ENCODE measurements at regions not wholly inside any gene's neighbourhood (a gene's known extent, or its start where the extent isn't known, plus 50 kb on each side); places are given as distances from the start of the nearest gene placed in this dataset.

DNA sequence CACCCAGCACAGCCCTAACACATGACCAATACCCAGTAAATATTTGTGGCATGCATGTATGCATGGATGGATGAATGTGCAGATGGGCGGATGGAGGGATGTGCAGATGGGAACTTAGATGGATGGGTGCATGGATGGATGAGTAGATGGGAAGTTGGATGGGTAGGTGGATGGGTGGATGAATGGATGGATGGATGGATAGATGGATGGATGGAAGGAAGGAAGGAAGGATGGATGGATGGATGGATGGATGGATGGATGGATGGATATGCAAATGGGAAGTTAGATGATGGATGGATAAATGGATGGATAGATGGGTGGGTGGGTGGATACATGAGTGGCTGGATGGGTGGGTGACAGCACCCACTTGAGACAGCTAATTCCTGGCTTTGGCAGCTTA lies 193.2 kb upstream of the TNRC6C start (continued):
- TF ChIP-seq ZSCAN21 (CRISPR knock-in tag; IDR thresholded peaks at IDR 0.05; ENCODE audit: borderline replicate concordance), result no peak

DNA sequence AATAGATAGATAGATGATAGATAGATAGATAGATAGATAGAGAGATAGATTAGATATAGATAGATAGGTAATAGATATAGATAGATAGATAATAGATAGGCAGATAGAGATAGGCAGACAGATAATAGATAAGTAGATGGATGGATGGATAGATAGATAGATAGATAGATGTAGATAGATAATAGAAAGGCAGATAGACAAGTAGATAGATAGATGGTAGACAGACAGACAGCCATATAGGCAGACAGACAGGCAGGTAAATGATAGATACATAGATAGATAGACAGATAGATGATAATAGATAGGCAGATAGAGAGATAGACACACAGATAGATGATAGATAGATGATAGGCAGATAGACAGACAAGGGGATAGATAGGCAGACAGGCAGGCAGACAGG lies 191.4 kb upstream of the TNRC6C start:
- no peak for TF ChIP-seq ZNF484 (CRISPR knock-in tag; IDR thresholded peaks at IDR 0.05; ENCODE audit: borderline replicate concordance, low read depth)
- no peak for TF ChIP-seq ZNF709 (CRISPR knock-in tag; IDR thresholded peaks at IDR 0.05)
- TF ChIP-seq, protein P1, sequence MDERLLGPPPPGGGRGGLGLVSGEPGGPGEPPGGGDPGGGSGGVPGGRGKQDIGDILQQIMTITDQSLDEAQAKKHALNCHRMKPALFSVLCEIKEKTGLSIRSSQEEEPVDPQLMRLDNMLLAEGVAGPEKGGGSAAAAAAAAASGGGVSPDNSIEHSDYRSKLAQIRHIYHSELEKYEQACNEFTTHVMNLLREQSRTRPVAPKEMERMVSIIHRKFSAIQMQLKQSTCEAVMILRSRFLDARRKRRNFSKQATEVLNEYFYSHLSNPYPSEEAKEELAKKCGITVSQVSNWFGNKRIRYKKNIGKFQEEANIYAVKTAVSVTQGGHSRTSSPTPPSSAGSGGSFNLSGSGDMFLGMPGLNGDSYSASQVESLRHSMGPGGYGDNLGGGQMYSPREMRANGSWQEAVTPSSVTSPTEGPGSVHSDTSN (CRISPR knock-in tag; IDR thresholded peaks at IDR 0.05), result no peak
- no peak for FAIRE-seq
- in situ Hi-C loops (cut with HindIII; ENCODE audit: extremely low pct_ligation_motif_present, low pct_unique_long_range_greater_than_20kb) (no loop called here), intact Hi-C loops (cut with micrococcal nuclease; ENCODE audit: unreplicated experiment) (no loop called here)
- CTCF ChIA-PET (ENCODE audit: low intra/inter-chr PET ratio, low total read pairs), result no interaction called here
- Histone ChIP-seq H3K4me2 (ENCODE audit: low read depth, low read length) (no peak overlapping the region), H3K79me2 (ENCODE audit: insufficient read depth, low read length) (no peaks in the 10 kb centered on the region), H3K27ac (ENCODE audit: extremely low read length, insufficient read depth, low read length) (no peak overlapping the region), H3K4me1 (ENCODE audit: insufficient read depth, low read length) (no peaks in the 10 kb centered on the region), H3K9me3 (ENCODE audit: low read length) (no peaks in the 10 kb centered on the region), H3K36me3 (replicated peaks in 1 of 2; ENCODE audit: control insufficient read depth in 1 of 2, insufficient read depth in 2 of 2, low read length in 2 of 2) (no peaks in the 10 kb centered on the region), H3K9ac (ENCODE audit: insufficient read depth, low read depth, low read length) (no peak overlapping the region), H2AFZ (ENCODE audit: low read length) (no peak overlapping the region), H3K4me3 (replicated peaks in 1 of 3; ENCODE audit: insufficient read depth in 1 of 3, low read depth in 2 of 3, low read length in 3 of 3) (no peak overlapping the region), H4K20me1 (ENCODE audit: insufficient read depth, low read length) (no peaks in the 10 kb centered on the region), H3K27me3 (ENCODE audit: control insufficient read depth in 1 of 2, insufficient read depth in 2 of 2, low read length in 2 of 2) (peaks cover 12 to 75% of the 10 kb centered on the region in 2 experiments)
- POLR2A ChIA-PET, result no interaction called here
- ATAC-seq, result no peak
- no peak for DNase-seq (ENCODE audit: low spot score)
- BruUV-seq (replicated peaks), result no TSS peak

DNA sequence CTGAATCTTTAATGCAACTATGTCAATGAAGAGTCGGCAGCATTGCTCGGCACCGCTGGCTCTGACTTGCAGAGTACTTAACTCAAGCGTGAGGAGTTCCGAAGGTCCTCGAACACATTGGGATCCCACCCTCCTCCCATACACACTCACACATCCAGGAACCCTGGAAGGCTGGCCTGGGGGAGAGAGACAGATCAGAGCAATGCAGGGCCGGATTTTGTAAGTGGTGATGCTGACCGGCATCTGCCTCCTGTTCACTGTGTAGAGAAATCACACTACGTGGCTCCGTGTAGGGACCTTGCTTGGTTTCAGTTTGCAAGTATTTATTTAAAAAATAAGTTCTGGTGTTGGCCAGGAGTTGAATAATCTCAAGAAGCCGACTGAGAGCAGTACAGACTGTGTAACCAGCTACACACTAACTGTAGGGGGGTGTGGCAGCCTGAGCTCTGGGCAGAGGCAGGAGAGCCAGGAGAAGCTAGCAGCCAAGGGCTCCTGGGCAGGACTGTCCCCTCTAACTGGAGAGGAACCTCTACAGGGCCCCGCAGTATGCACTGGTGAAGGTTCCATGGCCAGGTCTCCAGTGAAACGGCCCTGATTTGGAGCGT lies 190.2 kb upstream of the TNRC6C start:
- Histone ChIP-seq H4K20me1 (ENCODE audit: insufficient read depth, low read length) (no peaks in the 10 kb centered on the region), H3K36me3 (replicated peaks in 1 of 2; ENCODE audit: control insufficient read depth in 1 of 2, insufficient read depth in 2 of 2, low read length in 2 of 2) (no peaks in the 10 kb centered on the region), H3K9ac (ENCODE audit: insufficient read depth, low read depth, low read length) (no peak overlapping the region), H3K9me3 (ENCODE audit: low read length) (no peaks in the 10 kb centered on the region), H3K27ac (ENCODE audit: extremely low read length, insufficient read depth, low read length) (no peak overlapping the region), H2AFZ (ENCODE audit: low read length) (no peak overlapping the region), H3K4me1 (ENCODE audit: insufficient read depth, low read length) (no peaks in the 10 kb centered on the region), H3K4me2 (ENCODE audit: low read depth, low read length) (no peak overlapping the region), H3K4me3 (replicated peaks in 1 of 3; ENCODE audit: insufficient read depth in 1 of 3, low read depth in 2 of 3, low read length in 3 of 3) (no peak overlapping the region), H3K27me3 (ENCODE audit: control insufficient read depth in 1 of 2, insufficient read depth in 2 of 2, low read length in 2 of 2) (peaks cover 8 to 87% of the 10 kb centered on the region in 2 experiments), H3K79me2 (ENCODE audit: insufficient read depth, low read length) (no peaks in the 10 kb centered on the region)
- in situ Hi-C loops (cut with HindIII; ENCODE audit: extremely low pct_ligation_motif_present, low pct_unique_long_range_greater_than_20kb), result no loop called here
- DNase-seq (ENCODE audit: low spot score), result no peak
- 26% methylated on average over 13 of the region's 14 CpGs for WGBS (ENCODE audit: low lambda C conversion rate)
- no peak for FAIRE-seq
- intact Hi-C loops (cut with micrococcal nuclease; ENCODE audit: unreplicated experiment), result no loop called here
- TF ChIP-seq HIVEP1 (CRISPR knock-in tag; IDR thresholded peaks at IDR 0.05), result no peak
- ChIA-PET CTCF (ENCODE audit: low intra/inter-chr PET ratio, low total read pairs) (no interaction called here), POLR2A (no interaction called here)
- no peak for ATAC-seq
- no TSS peak for BruUV-seq (replicated peaks)

Measured in HepG2 (cell line).